Endothelial cell of umbilical vein (primary cell): ENCODE measurements at regions not wholly inside any gene's neighbourhood (a gene's known extent, or its start where the extent isn't known, plus 50 kb on each side); places are given as distances from the start of the nearest gene placed in this dataset.

Source experiments
- CTCF ChIP-seq, 2 donors: IDR thresholded peaks; 1 replicate in 1 of 2; 2 replicates in 1 of 2; pipeline ENCODE4 v1.5.1; 2011; ENCODE audit warnings: low read length in 2 of 2, mild to moderate bottlenecking in 2 of 2, moderate library complexity in 2 of 2, control low read depth in 1 of 2, inconsistent platforms in 1 of 2, low read depth in 1 of 2; ENCODE audit not compliant: insufficient read depth in 1 of 2; ENCODE audit errors: extremely low read depth in 1 of 2
- EZH2 ChIP-seq: IDR thresholded peaks from 2 replicates; pipeline ENCODE4 v1.6.1; 2012; ENCODE audit warnings: borderline replicate concordance, low read depth, mild to moderate bottlenecking, moderate library complexity, low read length, inconsistent platforms; ENCODE audit not compliant: severe bottlenecking
- FOS ChIP-seq: IDR thresholded peaks from 2 replicates; pipeline ENCODE4 v1.6.1; 2011; ENCODE audit warnings: mild to moderate bottlenecking, low read length, moderate library complexity, borderline replicate concordance; ENCODE audit not compliant: insufficient read depth
- GATA2 ChIP-seq: IDR thresholded peaks from 2 replicates; pipeline ENCODE4 v1.7.0; 2011; ENCODE audit warnings: low read depth, mild to moderate bottlenecking, moderate library complexity, mixed read lengths, low read length; ENCODE audit not compliant: insufficient read length, insufficient read depth
- JUN ChIP-seq: IDR thresholded peaks from 2 replicates; pipeline ENCODE4 v1.6.1; 2011; ENCODE audit warnings: borderline replicate concordance, low read depth; ENCODE audit not compliant: insufficient read length, insufficient read depth
- MAX ChIP-seq: IDR thresholded peaks from 2 replicates; pipeline ENCODE4 v1.6.1; 2011; ENCODE audit not compliant: insufficient read depth, insufficient read length
- MYC ChIP-seq: IDR thresholded peaks from one replicate; pipeline ENCODE4 v1.6.1; 2011; ENCODE audit warnings: mild to moderate bottlenecking, low read depth, low read length
- POLR2A ChIP-seq: IDR thresholded peaks from 2 replicates; pipeline ENCODE4 v1.6.1; 2012; ENCODE audit warnings: low read depth, mild to moderate bottlenecking, control low read depth, low read length
- POLR2AphosphoS5 ChIP-seq: IDR thresholded peaks from 2 replicates; pipeline ENCODE4 v1.6.1; 2012; ENCODE audit warnings: low read depth, mild to moderate bottlenecking, control low read depth, low read length, moderate library complexity; ENCODE audit not compliant: insufficient read depth

- no peak for TF ChIP-seq CTCF (IDR thresholded peaks at IDR 0.05; ENCODE audit: extremely low read depth in 1 of 2, insufficient read depth in 1 of 2, low read depth in 1 of 2, low read length in 2 of 2)
- no peak for TF ChIP-seq POLR2A
- TF ChIP-seq EZH2: no peak
- no peak for TF ChIP-seq POLR2AphosphoS5
- TF ChIP-seq FOS: no peak
- TF ChIP-seq JUN: no peak
- TF ChIP-seq MYC: no peak
- no peak for TF ChIP-seq MAX
- TF ChIP-seq GATA2: no peak
Measured at GRCh38 chr2:71944806-71945602, 202.7 kb downstream of the CYP26B1 start.
